Iris pigment epithelial cell (primary cell): ENCODE measurements at regions not wholly inside any gene's neighbourhood (a gene's known extent, or its start where the extent isn't known, plus 50 kb on each side); places are given as distances from the start of the nearest gene placed in this dataset.
"Not testable (repeated sequence)": the region's sequence is repeated elsewhere in the genome, so short reads cannot be mapped to it uniquely, and the experiment has no call there.

Experiments
- DNase-seq: peaks from one replicate; pipeline ENCODE4 v3.0.0-alpha.2; 2011; ENCODE audit warnings: low read depth

- no peak for DNase-seq
Observed at GRCh38 chr12:30578426-30578825, 117.2 kb downstream of the IPO8 start.

GRCh38 chr12:30573145-30573544 lies 122.5 kb downstream of the IPO8 start:
- DNase-seq = no peak

- DNase-seq = no peak
Observed at GRCh38 chr12:30570211-30570890, 125.3 kb downstream of the IPO8 start.

- DNase-seq = no peak
Observed at GRCh38 chr12:30569426-30569825, 126.2 kb downstream of the IPO8 start.

- DNase-seq = no peak
Observed at GRCh38 chr12:30568453-30568852, 127.2 kb downstream of the IPO8 start.

- no peak for DNase-seq
Observed at GRCh38 chr12:30567082-30567481, 128.6 kb downstream of the IPO8 start.

- no peak for DNase-seq
Observed at GRCh38 chr12:30564394-30564793, 131.3 kb downstream of the IPO8 start.

- peak; percentile 8 for DNase-seq
Observed at GRCh38 chr12:30548203-30548602, 147.5 kb downstream of the IPO8 start.

GRCh38 chr12:30546121-30546520 lies 149.5 kb downstream of the IPO8 start:
- DNase-seq = no peak

- not testable (repeated sequence) for DNase-seq
Observed at GRCh38 chr12:30544704-30545103, 151.0 kb downstream of the IPO8 start.

GRCh38 chr12:30537228-30537627 lies 158.4 kb downstream of the IPO8 start:
- DNase-seq = no peak

GRCh38 chr12:30533558-30534265 lies 162.0 kb downstream of the IPO8 start:
- DNase-seq = no peak

- no peak for DNase-seq
Observed at GRCh38 chr12:30531731-30532678, 163.7 kb downstream of the IPO8 start.

GRCh38 chr12:30529489-30530269 lies 166.0 kb downstream of the IPO8 start:
- no peak for DNase-seq

GRCh38 chr12:30525171-30525570 lies 170.5 kb downstream of the IPO8 start:
- DNase-seq = no peak

GRCh38 chr12:30520285-30520684 lies 175.4 kb downstream of the IPO8 start:
- DNase-seq = not testable (repeated sequence)

GRCh38 chr12:30519535-30519934 lies 176.1 kb downstream of the IPO8 start:
- no peak for DNase-seq

- DNase-seq = no peak
Observed at GRCh38 chr12:30517320-30517719, 178.3 kb downstream of the IPO8 start.

GRCh38 chr12:30515351-30515750 lies 180.3 kb downstream of the IPO8 start:
- DNase-seq = peak; percentile 21

- no peak for DNase-seq
Observed at GRCh38 chr12:30514666-30515065, 181.0 kb downstream of the IPO8 start.

- no peak for DNase-seq
Observed at GRCh38 chr12:30508205-30508967, 187.3 kb downstream of the IPO8 start.
